Osteoblast (primary cell): ENCODE measurements at regions not wholly inside any gene's neighbourhood (a gene's known extent, or its start where the extent isn't known, plus 50 kb on each side); places are given as distances from the start of the nearest gene placed in this dataset.

Experiments
- DNase-seq: peaks from one replicate; pipeline ENCODE4 v3.0.0; 2011; ENCODE audit warnings: low spot score, mixed read lengths; ENCODE audit not compliant: insufficient read length; ENCODE audit errors: missing footprints
- H2AFZ ChIP-seq: 2 replicates; pipeline ENCODE4 v1.6.0; 2011; ENCODE audit warnings: mild to moderate bottlenecking, low read length
- H3K27ac ChIP-seq: 2 replicates; pipeline ENCODE4 v1.5.1; 2011; ENCODE audit warnings: mild to moderate bottlenecking, low read depth, low read length, moderate library complexity
- H3K27me3 ChIP-seq: 2 replicates; pipeline ENCODE4 v1.6.0; 2012; ENCODE audit warnings: mild to moderate bottlenecking, control low read depth, inconsistent platforms, low read length, moderate library complexity; ENCODE audit not compliant: insufficient read depth
- H3K36me3 ChIP-seq: 2 replicates; pipeline ENCODE4 v1.5.1; 2011; ENCODE audit warnings: mild to moderate bottlenecking, low read length, control low read depth, moderate library complexity; ENCODE audit not compliant: insufficient read depth
- H3K4me1 ChIP-seq: 2 replicates; pipeline ENCODE4 v1.5.1; 2011; ENCODE audit warnings: mild to moderate bottlenecking, low read length, control low read depth, moderate library complexity; ENCODE audit not compliant: insufficient read depth
- H3K4me2 ChIP-seq: 2 replicates; pipeline ENCODE4 v1.6.0; 2011; ENCODE audit warnings: mild to moderate bottlenecking, low read length; ENCODE audit not compliant: insufficient read depth
- H3K4me3 ChIP-seq: fragments of 200-600 bp; sonication (generic); 3 replicates; pipeline ENCODE4 v1.5.1; 2012; ENCODE audit warnings: mild to moderate bottlenecking, low read length, inconsistent platforms; ENCODE audit not compliant: insufficient read depth
- H3K79me2 ChIP-seq: 2 replicates; pipeline ENCODE4 v1.6.0; 2012; ENCODE audit warnings: mild to moderate bottlenecking, low read length, control low read depth, inconsistent platforms; ENCODE audit not compliant: insufficient read depth
- H3K9me3 ChIP-seq: 2 replicates; pipeline ENCODE4 v1.5.1; 2011; ENCODE audit warnings: low read depth, low read length, control low read depth
- H4K20me1 ChIP-seq: 2 replicates; pipeline ENCODE4 v1.6.0; 2012; ENCODE audit warnings: mild to moderate bottlenecking, low read length, control low read depth; ENCODE audit not compliant: insufficient read depth
- CTCF ChIP-seq: IDR thresholded peaks from 2 replicates; pipeline ENCODE4 v1.5.1; 2011; ENCODE audit warnings: mild to moderate bottlenecking, low read depth, low read length, moderate library complexity; ENCODE audit errors: extremely low read depth

GRCh38 chr4:104747635-104748034, 252.9 kb upstream of the CXXC4 start:
- Histone ChIP-seq H3K36me3 (no peaks in the 10 kb centered on the region), H4K20me1 (no peaks in the 10 kb centered on the region), H3K79me2 (no peaks in the 10 kb centered on the region), H3K4me1 (no peaks in the 10 kb centered on the region), H2AFZ (no peak overlapping the region), H3K4me2 (no peak overlapping the region), H3K27ac (no peak overlapping the region), H3K27me3 (no peaks in the 10 kb centered on the region), H3K4me3 (no peak overlapping the region), H3K9me3 (no peaks in the 10 kb centered on the region)
- no peak for TF ChIP-seq CTCF
- DNase-seq: no peak

GRCh38 chr4:104749062-104749461, 254.4 kb upstream of the CXXC4 start:
- no peaks in the 10 kb centered on the region for H3K36me3 ChIP-seq
- no peak for DNase-seq
- H3K4me2 ChIP-seq: no peak overlapping the region
- H2AFZ ChIP-seq: no peak overlapping the region
- TF ChIP-seq CTCF: no peak
- H3K4me3 ChIP-seq: no peak overlapping the region
- H3K79me2 ChIP-seq: no peaks in the 10 kb centered on the region
- no peaks in the 10 kb centered on the region for H3K27me3 ChIP-seq
- H3K27ac ChIP-seq: no peak overlapping the region
- H3K9me3 ChIP-seq: no peaks in the 10 kb centered on the region
- H4K20me1 ChIP-seq: no peaks in the 10 kb centered on the region
- no peaks in the 10 kb centered on the region for H3K4me1 ChIP-seq

- Histone ChIP-seq H2AFZ (no peak overlapping the region), H3K4me2 (no peak overlapping the region), H3K4me1 (no peaks in the 10 kb centered on the region), H3K27me3 (no peaks in the 10 kb centered on the region), H3K79me2 (no peaks in the 10 kb centered on the region), H3K36me3 (no peaks in the 10 kb centered on the region), H3K4me3 (no peak overlapping the region), H4K20me1 (no peaks in the 10 kb centered on the region), H3K9me3 (no peaks in the 10 kb centered on the region), H3K27ac (no peak overlapping the region)
- no peak for TF ChIP-seq CTCF
- no peak for DNase-seq
Observed at GRCh38 chr4:104750008-104750407, 255.3 kb upstream of the CXXC4 start.

DNA sequence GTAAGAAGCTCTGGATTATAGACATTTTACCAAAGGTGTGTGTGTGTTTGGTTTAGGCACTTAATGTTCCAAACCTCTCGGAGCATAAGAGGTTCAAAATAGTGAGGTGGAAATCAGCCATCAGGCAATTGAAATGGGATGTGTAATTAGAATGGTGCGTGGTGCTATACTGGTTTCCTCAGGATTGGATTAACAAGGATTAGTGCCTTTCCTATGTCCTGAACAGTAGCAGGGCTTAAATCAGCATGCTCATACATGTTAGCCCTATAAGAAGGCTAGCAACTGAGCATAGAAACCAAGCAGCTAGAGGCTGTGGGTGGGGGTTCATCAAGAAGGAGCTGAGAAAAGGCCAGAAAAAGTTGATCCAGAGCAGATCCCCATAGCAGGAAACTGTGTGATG, 256.8 kb upstream of the CXXC4 start:
- no peak overlapping the region for H3K4me3 ChIP-seq
- H3K4me2 ChIP-seq: no peak overlapping the region
- no peak overlapping the region for H2AFZ ChIP-seq
- H4K20me1 ChIP-seq: no peaks in the 10 kb centered on the region
- H3K27me3 ChIP-seq: no peaks in the 10 kb centered on the region
- no peak for TF ChIP-seq CTCF
- H3K9me3 ChIP-seq: no peaks in the 10 kb centered on the region
- no peaks in the 10 kb centered on the region for H3K4me1 ChIP-seq
- H3K27ac ChIP-seq: no peak overlapping the region
- no peaks in the 10 kb centered on the region for H3K36me3 ChIP-seq
- H3K79me2 ChIP-seq: no peaks in the 10 kb centered on the region
- no peak for DNase-seq
